ENCODE measurements at regions not wholly inside any gene's neighbourhood (a gene's known extent, or its start where the extent isn't known, plus 50 kb on each side); places are given as distances from the start of the nearest gene placed in this dataset.

GRCh38 chr9:129397335-129397734 is 219.3 kb upstream of the IER5L start:
- TF ChIP-seq CTCF (IDR thresholded peaks at IDR 0.05; ENCODE audit: low read depth, low read length, poor library complexity, severe bottlenecking) (no peak), EZH2phosphoT487 (IDR thresholded peaks at IDR 0.05; ENCODE audit: borderline replicate concordance, low read length) (no peak)

All from DOHH2 (cell line).